ENCODE measurements at regions not wholly inside any gene's neighbourhood (a gene's known extent, or its start where the extent isn't known, plus 50 kb on each side); places are given as distances from the start of the nearest gene placed in this dataset.

GRCh38 chr9:14004110-14004509 is 309.8 kb downstream of the NFIB start:
- no peak for TF ChIP-seq CEBPB (IDR thresholded peaks at IDR 0.05)
- no peak for TF ChIP-seq CREB1 (IDR thresholded peaks at IDR 0.05; ENCODE audit: low read depth)
- TF ChIP-seq REST (IDR thresholded peaks at IDR 0.05; ENCODE audit: low read depth), result no peak
- no peak for TF ChIP-seq EGR1 (IDR thresholded peaks at IDR 0.05)
- no peak for TF ChIP-seq TAF1 (IDR thresholded peaks at IDR 0.05; ENCODE audit: low read depth)
- TF ChIP-seq YY1 (IDR thresholded peaks at IDR 0.05; ENCODE audit: low read depth), result no peak
- no peak for TF ChIP-seq MAX (IDR thresholded peaks at IDR 0.05)
- no peak for TF ChIP-seq TCF12 (IDR thresholded peaks at IDR 0.05; ENCODE audit: low read depth)
- TF ChIP-seq EP300 (IDR thresholded peaks at IDR 0.05; ENCODE audit: borderline replicate concordance), result no peak
- TF ChIP-seq ZBTB7A (IDR thresholded peaks at IDR 0.05; ENCODE audit: low read depth), result no peak
- TF ChIP-seq NFIC (IDR thresholded peaks at IDR 0.05), result no peak
- no peak for TF ChIP-seq FOXM1 (IDR thresholded peaks at IDR 0.05; ENCODE audit: borderline replicate concordance, low read depth)
- no peak for TF ChIP-seq USF1 (IDR thresholded peaks at IDR 0.05)
- TF ChIP-seq TEAD4 (IDR thresholded peaks at IDR 0.05), result no peak
